IMR-90 (cell line): ENCODE measurements at regions not wholly inside any gene's neighbourhood (a gene's known extent, or its start where the extent isn't known, plus 50 kb on each side); places are given as distances from the start of the nearest gene placed in this dataset.
"Not testable (repeated sequence)": the region's sequence is repeated elsewhere in the genome, so short reads cannot be mapped to it uniquely, and the experiment has no call there.

ENCODE experiments used
- ATAC-seq: fragments of 200-7000 bp; cut with Tn5 transposase; 2 replicates; pipeline ENCODE4 v1.9.1; 2020; ENCODE audit warnings: low read depth, mild to moderate bottlenecking, moderate library complexity
- BruUV-seq: library from RNA; stranded (reverse); fragments of 400-500 nt; replicated peaks from 2 replicates; lab custom pipeline; 2021; lab: Mats Ljungman, UMichigan
- CTCF ChIA-PET: fragments of 300-600 bp; formaldehyde crosslinking; extraction: SDS; loops from one replicate; lab custom pipeline; 2021; ENCODE audit warnings: antibody characterized with exemption; lab: Yijun Ruan, JAX
- POLR2A ChIA-PET: fragments of 300-600 bp; sonication (Branson Sonifier 250); formaldehyde crosslinking; loops from one replicate; lab custom pipeline; 2022; ENCODE audit warnings: antibody characterized with exemption; ENCODE audit not compliant: unreplicated experiment; lab: Charles Lee
- DNase-seq: peaks from one replicate; pipeline ENCODE4 v3.0.0; 2013
- H2AFZ ChIP-seq: replicated peaks from 2 replicates; pipeline ENCODE3; 2013; ENCODE audit warnings: low read length, mild to moderate bottlenecking; ENCODE audit not compliant: poor library complexity
- H2AK5ac ChIP-seq: 2 replicates; pipeline ENCODE4 v1.6.1; 2013; ENCODE audit warnings: low read depth, low read length, inconsistent platforms
- H2AK9ac ChIP-seq: replicated peaks from 2 replicates; pipeline ENCODE3; 2013; ENCODE audit warnings: mild to moderate bottlenecking, low read depth, low read length, moderate library complexity; ENCODE audit not compliant: poor library complexity
- H2BK120ac ChIP-seq: 2 replicates; pipeline ENCODE4 v1.6.1; 2013; ENCODE audit warnings: low read depth, low read length, inconsistent platforms
- H2BK15ac ChIP-seq: 3 replicates; pipeline ENCODE4 v1.6.1; 2013; ENCODE audit warnings: low read depth, low read length, inconsistent platforms
- H2BK20ac ChIP-seq: 2 replicates; pipeline ENCODE4 v1.6.1; 2013; ENCODE audit warnings: low read depth, mild to moderate bottlenecking, inconsistent platforms, low read length, moderate library complexity
- H2BK5ac ChIP-seq: 2 replicates; pipeline ENCODE4 v1.6.1; 2013; ENCODE audit warnings: mild to moderate bottlenecking, low read depth, low read length, inconsistent platforms; ENCODE audit not compliant: poor library complexity, severe bottlenecking
- H3K14ac ChIP-seq: replicated peaks from 2 replicates; pipeline ENCODE4 v1.6.1; 2013; ENCODE audit warnings: low read depth, low read length, inconsistent platforms
- H3K18ac ChIP-seq: 2 replicates; pipeline ENCODE4 v1.6.1; 2013; ENCODE audit warnings: low read depth, low read length, control low read depth
- H3K23ac ChIP-seq: 2 replicates; pipeline ENCODE4 v1.6.1; 2013; ENCODE audit warnings: low read depth, low read length, inconsistent platforms
- H3K27ac ChIP-seq: 2 replicates; pipeline ENCODE4 v1.5.1; 2013; ENCODE audit warnings: mild to moderate bottlenecking, control low read depth, low read length; ENCODE audit not compliant: insufficient read depth
- H3K27me3 ChIP-seq: 2 replicates; pipeline ENCODE4 v1.6.1; 2013; ENCODE audit warnings: low read length; ENCODE audit not compliant: control insufficient read depth, insufficient read depth
- H3K36me3 ChIP-seq: 2 replicates; pipeline ENCODE4 v1.6.1; 2013; ENCODE audit warnings: low read length, mixed read lengths; ENCODE audit not compliant: control insufficient read depth, insufficient read depth
- H3K4ac ChIP-seq: 2 replicates; pipeline ENCODE4 v1.6.1; 2013; ENCODE audit warnings: low read depth, low read length, inconsistent platforms
- H3K4me1 ChIP-seq: 2 replicates; pipeline ENCODE4 v1.6.1; 2013; ENCODE audit warnings: low read length, mixed read lengths; ENCODE audit not compliant: control insufficient read depth, insufficient read depth
- H3K4me2 ChIP-seq: 2 replicates; pipeline ENCODE4 v1.6.1; 2013; ENCODE audit warnings: low read depth, mild to moderate bottlenecking, control low read depth, low read length, moderate library complexity
- H3K4me3 ChIP-seq: 2 replicates; pipeline ENCODE4 v1.5.1; 2013; ENCODE audit warnings: low read depth, mild to moderate bottlenecking, control low read depth, low read length, moderate library complexity; ENCODE audit not compliant: insufficient read depth
- H3K56ac ChIP-seq: 2 replicates; pipeline ENCODE4 v1.6.1; 2013; ENCODE audit warnings: low read length, inconsistent platforms; ENCODE audit not compliant: insufficient read depth; ENCODE audit errors: extremely low read depth
- H3K79me1 ChIP-seq, 2 experiments: 2 replicates each; pipeline ENCODE4 v1.6.1; 2013; ENCODE audit warnings: low read length in 2 of 2, inconsistent platforms in 1 of 2, low read depth in 1 of 2
- H3K9ac ChIP-seq: 2 replicates; pipeline ENCODE4 v1.6.1; 2013; ENCODE audit warnings: low read depth, low read length, control low read depth
- H3K9me1 ChIP-seq: 2 replicates; pipeline ENCODE4 v1.6.1; 2013; ENCODE audit warnings: low read length, inconsistent platforms; ENCODE audit not compliant: insufficient read depth
- H3K9me3 ChIP-seq: 2 replicates; pipeline ENCODE4 v1.6.1; 2013; ENCODE audit warnings: low read length; ENCODE audit not compliant: control insufficient read depth, insufficient read depth
- H4K20me1 ChIP-seq: 2 replicates; pipeline ENCODE4 v1.6.1; 2013; ENCODE audit warnings: low read length, inconsistent platforms; ENCODE audit not compliant: insufficient read depth
- H4K5ac ChIP-seq: 2 replicates; pipeline ENCODE4 v1.6.1; 2013; ENCODE audit warnings: mild to moderate bottlenecking, low read depth, low read length, control low read depth
- H4K8ac ChIP-seq, 2 experiments: 2 replicates each; pipeline ENCODE4 v1.6.1; 2013; ENCODE audit warnings: low read depth in 2 of 2, low read length in 2 of 2, control low read depth in 1 of 2, inconsistent platforms in 1 of 2
- H4K91ac ChIP-seq: 2 replicates; pipeline ENCODE4 v1.6.1; 2013; ENCODE audit warnings: low read depth, low read length, inconsistent platforms; ENCODE audit not compliant: insufficient read depth
- WGBS, 2 experiments: methylation state at CpG; one replicate each; pipeline versions ENCODE4 v1.1.5 to v1.1.7; 2013; ENCODE audit warnings: missing lambda C conversion rate in 2 of 2; ENCODE audit not compliant: insufficient read length in 1 of 2; ENCODE audit errors: extremely low coverage in 2 of 2; 5-methylcytosine and 5-hydroxymethylcytosine counted together
- dilution Hi-C: fragments of 300-500 bp; cut with HindIII; formaldehyde crosslinking; loops from one replicate; pipeline ENCODE4 v1.14.3; 2018; ENCODE audit warnings: low sequenced_read_pairs; ENCODE audit not compliant: unreplicated experiment
- in situ Hi-C: fragments of 300-500 bp; cut with MboI; formaldehyde crosslinking; loops from 3 replicates; pipeline ENCODE4 v1.14.3; 2019; ENCODE audit warnings: low sequenced_read_pairs, inconsistent platforms, mixed read lengths
- intact Hi-C: fragments of 100-400 bp; cut with micrococcal nuclease; formaldehyde crosslinking; loops from 2 replicates; pipeline ENCODE4 v1.10.0; 2022

DNA sequence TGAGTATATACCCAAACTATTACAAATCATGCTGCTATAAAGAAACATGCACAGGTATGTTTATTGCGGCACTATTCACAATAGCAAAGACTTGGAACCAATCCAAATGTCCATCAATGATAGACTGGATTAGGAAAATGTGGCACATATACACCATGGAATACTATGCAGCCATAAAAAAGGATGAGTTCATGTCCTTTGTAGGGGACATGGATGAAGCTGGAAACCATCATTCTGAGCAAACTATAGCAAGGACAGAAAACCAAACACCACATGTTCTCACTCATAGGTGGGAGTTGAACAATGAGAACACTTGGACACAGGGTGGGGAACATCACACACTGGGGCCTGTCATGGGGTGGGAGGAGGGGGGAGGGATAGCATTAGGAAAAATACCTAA, 672.7 kb upstream of the CTNND2 start:
- H3K18ac ChIP-seq, BruUV-seq, H3K9me3 ChIP-seq, H3K4me1 ChIP-seq, CTCF ChIA-PET, H3K27me3 ChIP-seq, in situ Hi-C loops, intact Hi-C loops, H3K14ac ChIP-seq, H3K4me3 ChIP-seq, H3K9ac ChIP-seq, H2BK120ac ChIP-seq, H3K4me2 ChIP-seq, H3K23ac ChIP-seq, H4K20me1 ChIP-seq, H4K5ac ChIP-seq, H3K9me1 ChIP-seq, H4K8ac ChIP-seq, H3K79me1 ChIP-seq, H2AFZ ChIP-seq, ATAC-seq, H3K4ac ChIP-seq, DNase-seq, POLR2A ChIA-PET, H3K27ac ChIP-seq, H2BK15ac ChIP-seq, H3K56ac ChIP-seq, H4K91ac ChIP-seq, H2BK5ac ChIP-seq, H2AK9ac ChIP-seq, H2AK5ac ChIP-seq, dilution Hi-C loops, H3K36me3 ChIP-seq, H2BK20ac ChIP-seq: not testable (repeated sequence)
- no CpG with 5 or more reads among the region's 1 CpG for WGBS, 2 experiments

GRCh38 chr5:12574298-12575093, 670.2 kb upstream of the CTNND2 start:
- ATAC-seq, H3K36me3 ChIP-seq, H3K4ac ChIP-seq, BruUV-seq, H3K4me1 ChIP-seq, H2BK20ac ChIP-seq, H2AK9ac ChIP-seq, H4K91ac ChIP-seq, H3K9ac ChIP-seq, H3K56ac ChIP-seq, H2BK15ac ChIP-seq, POLR2A ChIA-PET, H3K18ac ChIP-seq, H4K20me1 ChIP-seq, intact Hi-C loops, H3K4me2 ChIP-seq, H3K23ac ChIP-seq, H3K9me1 ChIP-seq, CTCF ChIA-PET, H4K5ac ChIP-seq, H3K14ac ChIP-seq, H2AFZ ChIP-seq, H3K79me1 ChIP-seq, H2BK5ac ChIP-seq, H2AK5ac ChIP-seq, H3K9me3 ChIP-seq, H3K27ac ChIP-seq, in situ Hi-C loops, H3K4me3 ChIP-seq, DNase-seq, H4K8ac ChIP-seq, dilution Hi-C loops, H2BK120ac ChIP-seq, H3K27me3 ChIP-seq: not testable (repeated sequence)
- 95% methylated on average over 9 of the region's 56 CpGs; no CpG with 5 or more reads in 1 of the 2 experiments for WGBS, 2 experiments
